DND-41 (cell line): ENCODE measurements at regions not wholly inside any gene's neighbourhood (a gene's known extent, or its start where the extent isn't known, plus 50 kb on each side); places are given as distances from the start of the nearest gene placed in this dataset.

ENCODE experiments used
- ATAC-seq: fragments of 200-7000 bp; cut with Tn5 transposase; 3 replicates; pipeline ENCODE4 v1.9.1; 2021; ENCODE audit warnings: low read depth; ENCODE audit not compliant: insufficient read depth
- DNase-seq: peaks from one replicate; pipeline ENCODE4 v3.0.0-alpha.2; 2020
- H2AFZ ChIP-seq: 2 replicates; pipeline ENCODE4 v1.6.0; 2012; ENCODE audit warnings: low read depth, low read length
- H3K27ac ChIP-seq: 2 replicates; pipeline ENCODE4 v1.5.1; 2012; ENCODE audit warnings: low read length, inconsistent platforms
- H3K27me3 ChIP-seq: fragments of 200-600 bp; sonication (generic); 2 replicates; pipeline ENCODE4 v1.6.0; 2012; ENCODE audit warnings: low read length, mild to moderate bottlenecking, inconsistent platforms; ENCODE audit not compliant: insufficient read depth, poor library complexity
- H3K36me3 ChIP-seq: 2 replicates; pipeline ENCODE4 v1.5.1; 2012; ENCODE audit warnings: low read length, inconsistent platforms; ENCODE audit not compliant: insufficient read depth
- H3K4me1 ChIP-seq: 2 replicates; pipeline ENCODE4 v1.5.1; 2012; ENCODE audit warnings: mild to moderate bottlenecking, low read length; ENCODE audit not compliant: insufficient read depth
- H3K4me2 ChIP-seq: 2 replicates; pipeline ENCODE4 v1.6.0; 2012; ENCODE audit warnings: mild to moderate bottlenecking, moderate library complexity, low read length, inconsistent platforms; ENCODE audit not compliant: insufficient read depth
- H3K4me3 ChIP-seq, 2 experiments: fragments of 200-600 bp in 1 of 2; shearing (Covaris generic) in 1 of 2; 2 replicates each; pipeline ENCODE4 v1.5.1; 2012 to 2016; ENCODE audit warnings: inconsistent platforms in 2 of 2, low read length in 2 of 2, mild to moderate bottlenecking in 2 of 2, low read depth in 1 of 2, moderate library complexity in 1 of 2
- H3K79me2 ChIP-seq: 2 replicates; pipeline ENCODE4 v1.6.0; 2012; ENCODE audit warnings: low read length, inconsistent platforms; ENCODE audit not compliant: insufficient read depth
- H3K9ac ChIP-seq: 2 replicates; pipeline ENCODE4 v1.6.0; 2012; ENCODE audit warnings: low read depth, mild to moderate bottlenecking, inconsistent platforms, low read length, moderate library complexity
- H3K9me3 ChIP-seq: 2 replicates; pipeline ENCODE4 v1.5.1; 2012; ENCODE audit warnings: low read length, moderate library complexity, mild to moderate bottlenecking, inconsistent platforms; ENCODE audit not compliant: insufficient read depth, severe bottlenecking
- H4K20me1 ChIP-seq: 2 replicates; pipeline ENCODE4 v1.6.0; 2012; ENCODE audit warnings: low read length; ENCODE audit not compliant: insufficient read depth
- EZH2 ChIP-seq: IDR thresholded peaks from 3 replicates; pipeline ENCODE4 v1.6.1; 2012; ENCODE audit warnings: borderline replicate concordance, low read depth, mild to moderate bottlenecking, moderate library complexity, low read length, inconsistent platforms; ENCODE audit not compliant: severe bottlenecking
- TF ChIP-seq, protein P1 (sequence below): IDR thresholded peaks from 2 replicates; pipeline ENCODE4 v1.5.1; 2012; ENCODE audit warnings: borderline replicate concordance, low read length, moderate library complexity, mild to moderate bottlenecking; ENCODE audit not compliant: poor library complexity, severe bottlenecking; ENCODE audit errors: extremely low read depth

GRCh38 chr12:105610459-105610858 lies 280.0 kb downstream of the C12orf75 start:
- Histone ChIP-seq H3K27ac (no peak overlapping the region), H3K79me2 (no peaks in the 10 kb centered on the region), H3K4me2 (no peak overlapping the region), H3K9ac (no peak overlapping the region), H3K9me3 (no peaks in the 10 kb centered on the region), H3K4me1 (no peaks in the 10 kb centered on the region), H3K4me3 (no peak overlapping the region), H3K36me3 (no peaks in the 10 kb centered on the region), H2AFZ (no peak overlapping the region), H4K20me1 (no peaks in the 10 kb centered on the region), H3K27me3 (peaks cover 3% of the 10 kb centered on the region)
- DNase-seq (no peak), ATAC-seq (no peak)
- TF ChIP-seq, protein P1, sequence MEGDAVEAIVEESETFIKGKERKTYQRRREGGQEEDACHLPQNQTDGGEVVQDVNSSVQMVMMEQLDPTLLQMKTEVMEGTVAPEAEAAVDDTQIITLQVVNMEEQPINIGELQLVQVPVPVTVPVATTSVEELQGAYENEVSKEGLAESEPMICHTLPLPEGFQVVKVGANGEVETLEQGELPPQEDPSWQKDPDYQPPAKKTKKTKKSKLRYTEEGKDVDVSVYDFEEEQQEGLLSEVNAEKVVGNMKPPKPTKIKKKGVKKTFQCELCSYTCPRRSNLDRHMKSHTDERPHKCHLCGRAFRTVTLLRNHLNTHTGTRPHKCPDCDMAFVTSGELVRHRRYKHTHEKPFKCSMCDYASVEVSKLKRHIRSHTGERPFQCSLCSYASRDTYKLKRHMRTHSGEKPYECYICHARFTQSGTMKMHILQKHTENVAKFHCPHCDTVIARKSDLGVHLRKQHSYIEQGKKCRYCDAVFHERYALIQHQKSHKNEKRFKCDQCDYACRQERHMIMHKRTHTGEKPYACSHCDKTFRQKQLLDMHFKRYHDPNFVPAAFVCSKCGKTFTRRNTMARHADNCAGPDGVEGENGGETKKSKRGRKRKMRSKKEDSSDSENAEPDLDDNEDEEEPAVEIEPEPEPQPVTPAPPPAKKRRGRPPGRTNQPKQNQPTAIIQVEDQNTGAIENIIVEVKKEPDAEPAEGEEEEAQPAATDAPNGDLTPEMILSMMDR, result no peak
- TF ChIP-seq EZH2, result no peak

DNA sequence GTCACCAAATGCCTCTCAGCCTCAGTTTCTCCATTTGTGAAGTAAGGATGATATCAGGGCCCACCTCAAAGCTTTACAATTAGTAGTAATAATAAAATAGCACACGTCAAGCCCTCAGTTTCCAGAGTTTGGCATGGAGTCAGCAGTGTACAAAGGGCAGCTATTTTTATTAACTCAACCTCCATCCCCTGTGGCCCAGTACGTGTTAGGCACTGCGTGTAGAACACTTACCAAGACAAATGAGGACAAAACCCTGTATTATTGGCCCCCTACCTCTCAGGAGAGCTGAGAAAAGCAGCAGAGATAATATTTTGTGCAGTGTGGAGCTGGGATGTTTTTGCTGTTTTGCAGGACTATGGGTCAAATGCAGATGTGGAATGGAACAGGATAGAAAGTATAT lies 280.8 kb downstream of the C12orf75 start:
- no peak overlapping the region for H3K4me2 ChIP-seq
- no peak overlapping the region for H3K9ac ChIP-seq
- no peaks in the 10 kb centered on the region for H3K9me3 ChIP-seq
- DNase-seq, result no peak
- no peak for ATAC-seq
- H2AFZ ChIP-seq, result no peak overlapping the region
- no peaks in the 10 kb centered on the region for H4K20me1 ChIP-seq
- H3K27ac ChIP-seq, result no peak overlapping the region
- H3K4me1 ChIP-seq, result no peaks in the 10 kb centered on the region
- no peak for TF ChIP-seq EZH2
- TF ChIP-seq, protein P1, result no peak
- no peaks in the 10 kb centered on the region for H3K36me3 ChIP-seq
- no peak overlapping the region for H3K4me3 ChIP-seq
- no peaks in the 10 kb centered on the region for H3K79me2 ChIP-seq
- peaks cover 3% of the 10 kb centered on the region for H3K27me3 ChIP-seq

GRCh38 chr12:105613269-105613668 lies 282.8 kb downstream of the C12orf75 start:
- H4K20me1 ChIP-seq, result no peaks in the 10 kb centered on the region
- H3K4me1 ChIP-seq, result no peaks in the 10 kb centered on the region
- H3K79me2 ChIP-seq, result no peaks in the 10 kb centered on the region
- TF ChIP-seq, protein P1, result no peak
- no peak for TF ChIP-seq EZH2
- no peak overlapping the region for H3K4me3 ChIP-seq
- no peak overlapping the region for H3K9ac ChIP-seq
- H3K27ac ChIP-seq, result no peak overlapping the region
- no peaks in the 10 kb centered on the region for H3K9me3 ChIP-seq
- DNase-seq, result no peak
- no peaks in the 10 kb centered on the region for H3K36me3 ChIP-seq
- no peak overlapping the region for H2AFZ ChIP-seq
- H3K4me2 ChIP-seq, result no peak overlapping the region
- ATAC-seq, result no peak
- H3K27me3 ChIP-seq, result peaks cover 3% of the 10 kb centered on the region

- no peak overlapping the region for H3K27ac ChIP-seq
- H4K20me1 ChIP-seq, result no peaks in the 10 kb centered on the region
- peaks cover 3% of the 10 kb centered on the region for H3K27me3 ChIP-seq
- no peak overlapping the region for H3K9ac ChIP-seq
- H3K36me3 ChIP-seq, result no peaks in the 10 kb centered on the region
- H3K4me3 ChIP-seq, result no peak overlapping the region
- DNase-seq, result no peak
- no peaks in the 10 kb centered on the region for H3K4me1 ChIP-seq
- H3K9me3 ChIP-seq, result no peaks in the 10 kb centered on the region
- H2AFZ ChIP-seq, result no peak overlapping the region
- no peaks in the 10 kb centered on the region for H3K79me2 ChIP-seq
- no peak overlapping the region for H3K4me2 ChIP-seq
- ATAC-seq, result no peak
- no peak for TF ChIP-seq EZH2
- TF ChIP-seq, protein P1, result no peak
These were observed 283.4 kb downstream of the C12orf75 start for GRCh38 chr12:105613887-105614286.
